Lung (tissue), 11 donors: ENCODE measurements at regions not wholly inside any gene's neighbourhood (a gene's known extent, or its start where the extent isn't known, plus 50 kb on each side); places are given as distances from the start of the nearest gene placed in this dataset.

ENCODE experiments used
- ATAC-seq: fragments of 200-7000 bp; cut with Tn5 transposase; one replicate; pipeline ENCODE4 v1.9.1; 2020; ENCODE audit warnings: moderate number of reproducible peaks; ENCODE audit not compliant: insufficient read depth, low FRiP score
- DNase-seq, 3 donors: peaks; one replicate each; pipeline ENCODE4 v3.0.0-alpha.2; 2013 to 2017
- H3K27ac ChIP-seq, 2 donors: one replicate each; pipeline ENCODE4 v1.5.1; 2013; ENCODE audit warnings: mild to moderate bottlenecking in 2 of 2, moderate library complexity in 2 of 2, control low read depth in 1 of 2, inconsistent platforms in 1 of 2, low read depth in 1 of 2, low read length in 1 of 2
- H3K27me3 ChIP-seq, 3 donors: one replicate each; pipeline ENCODE4 v1.5.1; 2013; ENCODE audit warnings: low read length in 2 of 3; ENCODE audit not compliant: control insufficient read depth in 3 of 3, insufficient read depth in 3 of 3
- H3K36me3 ChIP-seq, 4 donors: one replicate each; pipeline ENCODE4 v1.5.1; 2013; ENCODE audit warnings: low read length in 4 of 4, mild to moderate bottlenecking in 1 of 4, moderate library complexity in 1 of 4; ENCODE audit not compliant: control insufficient read depth in 4 of 4, insufficient read depth in 4 of 4
- H3K4me1 ChIP-seq, 5 donors: one replicate each; pipeline ENCODE4 v1.5.1; 2013; ENCODE audit warnings: low read length in 5 of 5, mild to moderate bottlenecking in 2 of 5, moderate library complexity in 1 of 5; ENCODE audit not compliant: control insufficient read depth in 5 of 5, insufficient read depth in 5 of 5
- H3K4me3 ChIP-seq: one replicate; pipeline ENCODE4 v1.5.1; 2013; ENCODE audit warnings: mild to moderate bottlenecking, control low read depth, moderate library complexity
- H3K9ac ChIP-seq, 2 donors: one replicate each; pipeline ENCODE4 v1.5.1; 2013; ENCODE audit warnings: low read length in 2 of 2, control low read depth in 1 of 2; ENCODE audit not compliant: insufficient read depth in 1 of 2
- H3K9me3 ChIP-seq, 4 donors: one replicate each; pipeline ENCODE4 v1.5.1; 2013; ENCODE audit warnings: low read length in 3 of 4, mild to moderate bottlenecking in 1 of 4, moderate library complexity in 1 of 4; ENCODE audit not compliant: control insufficient read depth in 4 of 4, insufficient read depth in 3 of 4
- CTCF ChIP-seq: IDR thresholded peaks from 2 replicates; pipeline ENCODE4 v1.5.1; 2012; ENCODE audit warnings: mild to moderate bottlenecking; ENCODE audit errors: control extremely low read depth, extremely low read depth
- WGBS, 2 donors: extraction: QIAGEN DNeasy Blood & Tissue Kit; methylation state at CpG; one replicate each; pipeline ENCODE4 v1.1.7; 2013; 5-methylcytosine and 5-hydroxymethylcytosine counted together
- donor health status: control.
- donor health status: control.
- donor health status: Bipolar disorder and iron deficiency.
- donor health status: healthy.
- donor health status: DM: yes; HTN: yes; CAD: no.

- no peak overlapping the region for H3K9ac ChIP-seq
- no peak for ATAC-seq
- no peak for TF ChIP-seq CTCF
- H3K9me3 ChIP-seq = no peaks in the 10 kb centered on the region
- H3K36me3 ChIP-seq = no peaks in the 10 kb centered on the region
- H3K4me3 ChIP-seq = no peak overlapping the region
- no peak overlapping the region for H3K27ac ChIP-seq
- peaks cover 0 to 3% (median 0%) of the 10 kb centered on the region in 3 donors for H3K27me3 ChIP-seq
- WGBS, 2 donors = 72 to 87% methylated on average over 7 of the region's 7 CpGs
- no peak for DNase-seq
- H3K4me1 ChIP-seq = peaks cover 0 to 7% (median 0%) of the 10 kb centered on the region in 5 donors
Observed at GRCh38 chr17:17406225-17406624, 70.6 kb upstream of the MED9 start.

- H3K36me3 ChIP-seq = no peaks in the 10 kb centered on the region
- no peak for TF ChIP-seq CTCF
- H3K9ac ChIP-seq = no peak overlapping the region
- H3K4me1 ChIP-seq = peaks cover 0 to 6% (median 0%) of the 10 kb centered on the region in 5 donors
- no peak overlapping the region for H3K27ac ChIP-seq
- peaks cover 0 to 3% (median 0%) of the 10 kb centered on the region in 3 donors for H3K27me3 ChIP-seq
- 18 to 28% methylated on average over 2 of the region's 2 CpGs for WGBS, 2 donors
- DNase-seq (no peak), ATAC-seq (no peak)
- H3K4me3 ChIP-seq = no peak overlapping the region
- no peaks in the 10 kb centered on the region for H3K9me3 ChIP-seq
Observed at GRCh38 chr17:17408236-17408794, 68.5 kb upstream of the MED9 start.

- Histone ChIP-seq H3K9me3 (no peaks in the 10 kb centered on the region), H3K27ac (no peak overlapping the region), H3K27me3 (peaks cover 0 to 3% (median 0%) of the 10 kb centered on the region in 3 donors), H3K9ac (no peak overlapping the region), H3K4me1 (no peaks in the 10 kb centered on the region), H3K36me3 (no peaks in the 10 kb centered on the region), H3K4me3 (no peak overlapping the region)
- ATAC-seq (no peak), DNase-seq (no peak)
- WGBS, 2 donors = 81% methylated on average over 6 of the region's 6 CpGs
- no peak for TF ChIP-seq CTCF
Observed at GRCh38 chr17:17410357-17410756, 66.4 kb upstream of the MED9 start.

GRCh38 chr17:17411692-17412091 is 65.1 kb upstream of the MED9 start:
- no peak for ATAC-seq
- Histone ChIP-seq H3K9me3 (no peaks in the 10 kb centered on the region), H3K36me3 (no peaks in the 10 kb centered on the region), H3K27ac (no peak overlapping the region), H3K27me3 (peaks cover 0 to 3% (median 0%) of the 10 kb centered on the region in 3 donors), H3K4me3 (no peak overlapping the region), H3K4me1 (peaks cover 0 to 4% (median 0%) of the 10 kb centered on the region in 5 donors), H3K9ac (no peak overlapping the region)
- no peak for TF ChIP-seq CTCF
- no peak for DNase-seq
